ENCODE measurements at regions not wholly inside any gene's neighbourhood (a gene's known extent, or its start where the extent isn't known, plus 50 kb on each side); places are given as distances from the start of the nearest gene placed in this dataset.

- DNase-seq (ENCODE audit: low spot score) = no peak
- in situ Hi-C loops (cut with MboI; ENCODE audit: low pct_unique_long_range_greater_than_20kb, low sequenced_read_pairs, unreplicated experiment) = no loop called here
Observed at GRCh38 chr1:95572962-95573361, 339.0 kb downstream of the RWDD3 start.

GRCh38 chr1:95575291-95575690, 341.3 kb downstream of the RWDD3 start:
- TF ChIP-seq CTCF (IDR thresholded peaks at IDR 0.05; ENCODE audit: extremely low read depth, insufficient read depth, missing control alignments) = no peak
- DNase-seq (ENCODE audit: low spot score) = no peak
- in situ Hi-C loops (cut with MboI; ENCODE audit: low pct_unique_long_range_greater_than_20kb, low sequenced_read_pairs, unreplicated experiment) = no loop called here

More at GRCh38 chr1:95572962-95573361, 339.0 kb downstream of the RWDD3 start:
- no peak for TF ChIP-seq CTCF (IDR thresholded peaks at IDR 0.05; ENCODE audit: extremely low read depth, insufficient read depth, missing control alignments)

- in situ Hi-C loops (cut with MboI; ENCODE audit: low pct_unique_long_range_greater_than_20kb, low sequenced_read_pairs, unreplicated experiment) = no loop called here
- no peak for DNase-seq (ENCODE audit: low spot score)
Observed at GRCh38 chr1:95578462-95578861, 344.5 kb downstream of the RWDD3 start.

GRCh38 chr1:95582191-95582590, 348.2 kb downstream of the RWDD3 start:
- in situ Hi-C loops (cut with MboI; ENCODE audit: low pct_unique_long_range_greater_than_20kb, low sequenced_read_pairs, unreplicated experiment) = no loop called here
- no peak for DNase-seq (ENCODE audit: low spot score)
- TF ChIP-seq CTCF (IDR thresholded peaks at IDR 0.05; ENCODE audit: extremely low read depth, insufficient read depth, missing control alignments) = no peak

More at GRCh38 chr1:95578462-95578861, 344.5 kb downstream of the RWDD3 start:
- no peak for TF ChIP-seq CTCF (IDR thresholded peaks at IDR 0.05; ENCODE audit: extremely low read depth, insufficient read depth, missing control alignments)

GRCh38 chr1:95582746-95583145, 348.7 kb downstream of the RWDD3 start:
- in situ Hi-C loops (cut with MboI; ENCODE audit: low pct_unique_long_range_greater_than_20kb, low sequenced_read_pairs, unreplicated experiment) = no loop called here
- no peak for TF ChIP-seq CTCF (IDR thresholded peaks at IDR 0.05; ENCODE audit: extremely low read depth, insufficient read depth, missing control alignments)
- no peak for DNase-seq (ENCODE audit: low spot score)

GRCh38 chr1:95583661-95584210, 349.7 kb downstream of the RWDD3 start:
- TF ChIP-seq CTCF (IDR thresholded peaks at IDR 0.05; ENCODE audit: extremely low read depth, insufficient read depth, missing control alignments) = no peak
- in situ Hi-C loops (cut with MboI; ENCODE audit: low pct_unique_long_range_greater_than_20kb, low sequenced_read_pairs, unreplicated experiment) = no loop called here
- DNase-seq (ENCODE audit: low spot score) = no peak
